ENCODE measurements at regions not wholly inside any gene's neighbourhood (a gene's known extent, or its start where the extent isn't known, plus 50 kb on each side); places are given as distances from the start of the nearest gene placed in this dataset.

DNA sequence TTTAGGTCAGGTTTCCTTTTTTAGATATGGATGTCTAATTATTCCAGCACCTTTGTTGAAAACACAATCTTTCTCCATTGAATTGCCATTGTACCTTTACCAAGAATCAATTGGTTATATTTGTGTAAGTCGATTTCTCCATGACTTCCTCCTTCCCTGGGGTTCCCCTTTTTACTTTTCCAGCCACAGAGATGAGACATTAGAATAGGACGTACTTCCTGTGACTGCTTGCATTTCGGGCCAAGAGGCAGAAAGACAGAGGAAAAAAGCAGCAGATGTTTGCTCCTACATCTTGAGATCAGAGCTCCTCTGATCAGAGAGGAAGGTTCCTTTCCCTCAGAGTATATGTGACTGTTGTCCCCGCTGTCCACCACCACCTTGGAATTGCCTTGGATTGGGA is 453.7 kb upstream of the RGS6 start:
- H3K4me1 Mint-ChIP-seq: peaks cover 4% of the 10 kb centered on the region
- H3K27ac Mint-ChIP-seq (ENCODE audit: unreplicated experiment): no peak overlapping the region
- H3K27me3 Mint-ChIP-seq (ENCODE audit: low read depth): no peaks in the 10 kb centered on the region
- DNase-seq (ENCODE audit: low read depth, low spot score): no peak
- H3K4me3 Mint-ChIP-seq: no peak overlapping the region
- H3K9me3 Mint-ChIP-seq: no peaks in the 10 kb centered on the region
- TF ChIP-seq, protein P1, sequence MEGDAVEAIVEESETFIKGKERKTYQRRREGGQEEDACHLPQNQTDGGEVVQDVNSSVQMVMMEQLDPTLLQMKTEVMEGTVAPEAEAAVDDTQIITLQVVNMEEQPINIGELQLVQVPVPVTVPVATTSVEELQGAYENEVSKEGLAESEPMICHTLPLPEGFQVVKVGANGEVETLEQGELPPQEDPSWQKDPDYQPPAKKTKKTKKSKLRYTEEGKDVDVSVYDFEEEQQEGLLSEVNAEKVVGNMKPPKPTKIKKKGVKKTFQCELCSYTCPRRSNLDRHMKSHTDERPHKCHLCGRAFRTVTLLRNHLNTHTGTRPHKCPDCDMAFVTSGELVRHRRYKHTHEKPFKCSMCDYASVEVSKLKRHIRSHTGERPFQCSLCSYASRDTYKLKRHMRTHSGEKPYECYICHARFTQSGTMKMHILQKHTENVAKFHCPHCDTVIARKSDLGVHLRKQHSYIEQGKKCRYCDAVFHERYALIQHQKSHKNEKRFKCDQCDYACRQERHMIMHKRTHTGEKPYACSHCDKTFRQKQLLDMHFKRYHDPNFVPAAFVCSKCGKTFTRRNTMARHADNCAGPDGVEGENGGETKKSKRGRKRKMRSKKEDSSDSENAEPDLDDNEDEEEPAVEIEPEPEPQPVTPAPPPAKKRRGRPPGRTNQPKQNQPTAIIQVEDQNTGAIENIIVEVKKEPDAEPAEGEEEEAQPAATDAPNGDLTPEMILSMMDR (conservative IDR thresholded peaks at IDR 0.05): no peak
- H3K36me3 Mint-ChIP-seq (ENCODE audit: low read depth): no peaks in the 10 kb centered on the region

DNA sequence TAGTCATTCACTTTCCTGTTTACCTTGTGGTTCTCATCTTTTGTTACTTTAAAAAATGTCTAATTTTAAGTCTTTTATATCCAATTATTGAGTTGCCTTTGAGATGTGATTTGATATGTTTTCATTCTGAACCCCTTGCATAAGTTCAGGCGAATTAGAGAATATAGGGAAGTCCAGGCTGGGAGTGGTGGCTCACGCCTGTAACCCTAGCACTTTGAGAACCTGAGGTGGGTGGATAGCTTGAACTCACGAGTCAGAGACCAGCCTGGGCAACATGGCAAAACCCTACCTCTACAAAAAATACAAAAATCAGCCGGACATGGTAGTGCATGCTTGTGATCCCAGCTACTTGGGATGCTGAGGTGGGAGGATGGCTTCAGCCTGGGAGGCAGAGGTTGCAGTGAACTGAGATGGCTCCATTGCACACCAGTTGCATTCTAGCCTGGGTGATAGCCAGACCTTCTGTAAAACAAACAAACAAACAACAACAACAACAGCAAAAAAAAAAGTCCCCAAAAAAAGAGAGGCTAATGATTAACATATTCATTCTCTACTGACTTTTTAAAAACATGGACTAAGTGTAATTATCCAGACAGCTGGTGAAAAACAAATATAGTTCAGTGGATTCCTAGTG is 451.1 kb upstream of the RGS6 start:
- Mint-ChIP-seq H3K9me3 (no peaks in the 10 kb centered on the region), H3K27ac (ENCODE audit: unreplicated experiment) (no peak overlapping the region), H3K27me3 (ENCODE audit: low read depth) (no peaks in the 10 kb centered on the region), H3K4me3 (no peak overlapping the region), H3K4me1 (peaks cover 4% of the 10 kb centered on the region), H3K36me3 (ENCODE audit: low read depth) (no peaks in the 10 kb centered on the region)
- TF ChIP-seq, protein P1 (conservative IDR thresholded peaks at IDR 0.05): no peak
- DNase-seq (ENCODE audit: low read depth, low spot score): no peak

DNA sequence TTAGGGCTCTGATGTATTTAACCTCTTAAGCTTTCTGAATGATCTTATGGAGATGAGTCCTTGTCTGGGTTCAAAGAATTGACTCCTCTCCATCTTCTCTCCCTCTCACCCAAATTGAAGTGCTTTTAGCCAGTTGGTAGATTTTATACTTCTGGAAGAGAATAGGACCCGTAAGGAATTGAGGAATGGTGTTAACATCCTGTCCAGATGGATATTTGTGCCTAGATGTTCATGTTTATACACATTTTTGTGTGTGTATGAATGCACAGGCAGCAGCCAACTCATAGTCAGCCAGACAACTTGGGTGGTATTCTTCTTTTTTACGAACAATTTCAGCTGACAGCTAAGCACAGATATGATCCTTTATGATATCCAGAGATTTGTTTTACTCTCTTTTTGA is 449.6 kb upstream of the RGS6 start:
- no peaks in the 10 kb centered on the region for H3K27me3 Mint-ChIP-seq (ENCODE audit: low read depth)
- peaks cover 4% of the 10 kb centered on the region for H3K4me1 Mint-ChIP-seq
- no peak for DNase-seq (ENCODE audit: low read depth, low spot score)
- no peak overlapping the region for H3K4me3 Mint-ChIP-seq
- TF ChIP-seq, protein P1 (conservative IDR thresholded peaks at IDR 0.05): no peak
- no peak overlapping the region for H3K27ac Mint-ChIP-seq (ENCODE audit: unreplicated experiment)
- no peaks in the 10 kb centered on the region for H3K36me3 Mint-ChIP-seq (ENCODE audit: low read depth)
- no peaks in the 10 kb centered on the region for H3K9me3 Mint-ChIP-seq

DNA sequence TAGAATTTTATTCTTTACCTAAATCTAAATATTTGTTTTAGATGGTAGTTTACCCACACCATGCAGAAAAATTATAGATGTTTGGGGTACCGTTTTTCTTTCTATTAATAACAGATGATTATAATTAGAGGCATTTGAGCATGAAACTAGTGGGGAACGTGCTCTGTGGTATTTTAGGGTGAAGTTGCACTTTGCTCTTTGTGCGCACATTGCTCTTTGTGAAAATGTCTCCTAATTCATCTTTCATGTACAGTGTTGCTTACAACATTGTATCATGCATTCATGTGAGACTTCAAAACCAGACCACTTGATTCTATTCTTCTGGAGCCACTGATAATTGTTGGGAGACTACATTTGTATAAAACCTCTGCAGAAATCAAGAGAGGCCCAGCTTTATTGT is 449.1 kb upstream of the RGS6 start:
- Mint-ChIP-seq H3K4me3 (no peak overlapping the region), H3K27me3 (ENCODE audit: low read depth) (no peaks in the 10 kb centered on the region), H3K36me3 (ENCODE audit: low read depth) (no peaks in the 10 kb centered on the region), H3K9me3 (no peaks in the 10 kb centered on the region), H3K27ac (ENCODE audit: unreplicated experiment) (no peak overlapping the region), H3K4me1 (peaks cover 4% of the 10 kb centered on the region)
- DNase-seq (ENCODE audit: low read depth, low spot score): no peak
- TF ChIP-seq, protein P1 (conservative IDR thresholded peaks at IDR 0.05): no peak

DNA sequence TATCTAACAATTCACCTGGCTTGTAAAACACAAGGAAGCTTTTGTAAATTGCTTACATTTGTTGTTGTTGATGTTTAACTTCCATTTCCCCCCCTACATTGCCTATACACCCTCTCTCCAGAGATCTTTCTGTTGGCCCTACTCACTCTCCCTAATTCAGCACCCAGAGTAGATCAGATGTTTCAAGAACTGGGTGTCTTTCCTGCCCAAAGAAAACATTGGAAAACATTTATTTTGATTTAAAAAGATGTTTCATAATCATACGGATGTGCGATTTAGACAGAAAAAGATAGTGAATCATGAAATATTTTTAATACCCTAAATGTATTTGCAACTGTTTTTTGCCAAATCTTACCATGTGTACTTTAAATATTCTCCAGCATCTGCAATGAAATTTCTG is 446.4 kb upstream of the RGS6 start:
- DNase-seq (ENCODE audit: low read depth, low spot score): no peak
- Mint-ChIP-seq H3K27ac (ENCODE audit: unreplicated experiment) (no peak overlapping the region), H3K4me1 (peaks cover 7% of the 10 kb centered on the region), H3K36me3 (ENCODE audit: low read depth) (no peaks in the 10 kb centered on the region), H3K9me3 (no peaks in the 10 kb centered on the region), H3K4me3 (no peak overlapping the region), H3K27me3 (ENCODE audit: low read depth) (no peaks in the 10 kb centered on the region)
- TF ChIP-seq, protein P1 (conservative IDR thresholded peaks at IDR 0.05): no peak

Measured in neural crest cell (in vitro differentiated cells).